CD4-positive, CD25-positive, alpha-beta regulatory T cell (primary cell): ENCODE measurements at regions not wholly inside any gene's neighbourhood (a gene's known extent, or its start where the extent isn't known, plus 50 kb on each side); places are given as distances from the start of the nearest gene placed in this dataset.
A peak's percentile ranks its signal among the peaks of the same experiment; 100 is the strongest.

ENCODE experiments used
- ATAC-seq, 2 donors: fragments of 150-1000 bp; cut with Tn5 transposase; one replicate each; pipeline ENCODE4 v1.10.0; 2021; ENCODE audit warnings: low read depth in 2 of 2, moderate number of reproducible peaks in 2 of 2, moderate library complexity in 1 of 2
- DNase-seq, 3 donors: peaks; one replicate each; pipeline versions ENCODE4 v3.0.0 to v3.0.0-alpha.2; 2012 to 2022; ENCODE audit warnings: mixed read lengths in 1 of 3
- H3K27ac ChIP-seq: one replicate; pipeline ENCODE4 v1.7.0; 2013; ENCODE audit warnings: mild to moderate bottlenecking, low read length; ENCODE audit not compliant: insufficient read depth, poor library complexity, severe bottlenecking
- H3K27me3 ChIP-seq: one replicate; pipeline ENCODE4 v1.7.0; 2013; ENCODE audit warnings: low read length; ENCODE audit not compliant: control insufficient read depth, insufficient read depth
- H3K36me3 ChIP-seq: one replicate; pipeline ENCODE4 v1.7.0; 2013; ENCODE audit warnings: mild to moderate bottlenecking, low read length, moderate library complexity; ENCODE audit not compliant: control insufficient read depth, insufficient read depth
- H3K4me1 ChIP-seq: 2 replicates; pipeline ENCODE4 v1.7.0; 2013; ENCODE audit warnings: mild to moderate bottlenecking, low read length; ENCODE audit not compliant: insufficient read depth, control insufficient read depth, poor library complexity, severe bottlenecking
- H3K4me3 ChIP-seq: one replicate; pipeline ENCODE4 v1.7.0; 2013; ENCODE audit warnings: low read depth, mild to moderate bottlenecking, low read length, moderate library complexity
- H3K9me3 ChIP-seq, 2 experiments: 1 replicate in 1 of 2; 2 replicates in 1 of 2; pipeline ENCODE4 v1.7.0; 2013; ENCODE audit warnings: low read length in 2 of 2, mild to moderate bottlenecking in 1 of 2, moderate library complexity in 1 of 2; ENCODE audit not compliant: control insufficient read depth in 2 of 2
- H3K27ac Mint-ChIP-seq, 3 donors: one replicate each; pipeline ENCODE4 v1.8.0; 2020 to 2022; ENCODE audit warnings: mild to moderate bottlenecking in 3 of 3, mixed read lengths in 3 of 3, moderate library complexity in 2 of 3
- H3K27me3 Mint-ChIP-seq: one replicate; pipeline ENCODE4 v1.8.0; 2022; ENCODE audit warnings: mild to moderate bottlenecking, mixed read lengths
- H3K36me3 Mint-ChIP-seq: one replicate; pipeline ENCODE4 v1.8.0; 2020; ENCODE audit warnings: mixed read lengths
- H3K4me1 Mint-ChIP-seq, 4 donors: one replicate each; pipeline ENCODE4 v1.8.0; 2020 to 2022; ENCODE audit warnings: mixed read lengths in 4 of 4, mild to moderate bottlenecking in 1 of 4
- H3K4me3 Mint-ChIP-seq, 4 donors: one replicate each; pipeline ENCODE4 v1.8.0; 2020 to 2022; ENCODE audit warnings: mild to moderate bottlenecking in 4 of 4, mixed read lengths in 4 of 4, moderate library complexity in 3 of 4
- H3K9me3 Mint-ChIP-seq, 7 donors: one replicate each; pipeline ENCODE4 v1.8.0; 2020 to 2022; ENCODE audit warnings: mixed read lengths in 7 of 7, mild to moderate bottlenecking in 3 of 7, moderate library complexity in 2 of 7

DNA sequence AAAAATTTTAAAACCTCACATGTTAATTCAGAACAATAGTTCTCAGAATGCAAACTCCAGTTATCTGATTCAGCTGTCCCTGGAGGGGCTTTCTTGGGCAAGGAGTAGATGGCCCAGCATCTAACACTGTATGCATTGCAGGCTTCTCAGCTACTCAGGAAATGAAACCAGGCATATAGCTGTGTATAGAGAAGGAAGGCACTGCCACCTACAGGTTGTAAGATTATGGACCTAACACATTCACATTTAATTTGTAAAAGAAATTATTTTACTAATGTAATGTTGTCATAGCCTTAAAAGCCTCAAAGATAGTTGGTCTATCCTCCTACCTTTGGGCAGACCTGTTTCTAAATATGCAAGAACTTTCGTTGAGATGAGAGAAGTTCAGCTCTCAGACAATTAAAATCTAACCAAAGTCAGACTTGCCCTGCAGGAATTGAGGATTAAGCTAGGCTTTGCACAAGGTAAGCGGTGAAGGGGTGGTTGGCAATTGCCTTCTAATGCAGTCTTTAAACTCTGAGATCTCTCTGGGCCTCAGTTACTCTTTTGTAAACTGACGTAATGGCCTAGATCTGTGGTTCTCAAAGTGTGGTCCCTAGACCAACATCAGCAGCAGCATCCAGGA is 132.8 kb upstream of the SLC24A5 start:
- Mint-ChIP-seq H3K36me3 (no peaks in the 10 kb centered on the region), H3K4me3 (no peak overlapping the region), H3K4me1 (no peaks in the 10 kb centered on the region), H3K9me3 (no peaks in the 10 kb centered on the region), H3K27ac (no peak overlapping the region), H3K27me3 (peaks cover 5% of the 10 kb centered on the region)
- Histone ChIP-seq H3K4me3 (no peak overlapping the region), H3K27ac (no peak overlapping the region), H3K27me3 (no peaks in the 10 kb centered on the region), H3K36me3 (no peaks in the 10 kb centered on the region), H3K4me1 (no peaks in the 10 kb centered on the region), H3K9me3 (no peaks in the 10 kb centered on the region)
- no peak for ATAC-seq
- DNase-seq = peak in 1 of 3 donors; percentile 53

DNA sequence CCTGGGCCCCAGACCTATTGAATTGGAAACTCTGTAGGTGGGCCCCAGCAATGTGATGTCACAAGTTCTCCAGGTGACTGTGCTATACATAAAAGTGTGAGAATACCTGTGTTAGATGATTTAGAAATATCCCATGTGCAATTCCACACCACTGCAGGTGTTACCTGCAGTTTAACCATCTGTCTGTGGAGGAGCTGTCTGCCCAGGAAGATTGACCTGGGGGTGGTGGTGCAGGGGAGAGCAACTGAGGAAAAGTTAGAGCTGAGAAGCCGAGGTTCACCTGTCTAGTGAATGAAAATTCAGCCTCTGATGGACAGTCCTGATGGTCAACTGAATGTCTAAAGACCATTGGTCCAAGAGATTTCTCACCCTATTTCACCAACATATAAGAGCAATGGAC is 132.2 kb upstream of the SLC24A5 start:
- H3K27me3 Mint-ChIP-seq = peaks cover 5% of the 10 kb centered on the region
- no peak overlapping the region for H3K27ac Mint-ChIP-seq
- Histone ChIP-seq H3K27ac (no peak overlapping the region), H3K27me3 (no peaks in the 10 kb centered on the region), H3K4me1 (no peaks in the 10 kb centered on the region), H3K4me3 (no peak overlapping the region), H3K9me3 (no peaks in the 10 kb centered on the region), H3K36me3 (no peaks in the 10 kb centered on the region)
- H3K4me3 Mint-ChIP-seq = no peak overlapping the region
- no peaks in the 10 kb centered on the region for H3K9me3 Mint-ChIP-seq
- ATAC-seq (no peak), DNase-seq (no peak)
- H3K4me1 Mint-ChIP-seq = no peaks in the 10 kb centered on the region
- no peaks in the 10 kb centered on the region for H3K36me3 Mint-ChIP-seq

DNA sequence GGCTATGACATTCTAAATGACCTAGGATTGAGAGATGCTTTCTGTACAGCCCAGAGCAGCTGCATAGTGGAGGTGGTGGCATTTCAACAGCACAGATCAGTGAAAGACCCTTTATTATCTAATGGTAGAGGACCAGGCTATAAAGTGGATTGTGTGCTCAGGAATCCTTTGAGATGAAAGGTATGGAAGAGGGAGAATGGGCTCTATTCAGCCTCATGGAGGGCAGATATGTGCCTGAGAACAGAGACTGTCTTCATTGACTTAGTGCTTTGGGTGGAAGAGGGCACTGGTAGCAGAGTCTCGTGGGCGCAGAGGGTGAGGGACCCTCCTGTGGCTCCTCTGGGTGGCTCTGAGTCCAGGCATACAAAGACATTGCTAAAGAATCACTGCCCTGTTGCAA is 130.0 kb upstream of the SLC24A5 start:
- Mint-ChIP-seq H3K27ac (no peak overlapping the region), H3K27me3 (peaks cover 5% of the 10 kb centered on the region), H3K9me3 (peaks cover 0 to 1% (median 0%) of the 10 kb centered on the region in 7 donors), H3K4me1 (no peaks in the 10 kb centered on the region), H3K4me3 (no peak overlapping the region), H3K36me3 (no peaks in the 10 kb centered on the region)
- Histone ChIP-seq H3K4me3 (no peak overlapping the region), H3K36me3 (no peaks in the 10 kb centered on the region), H3K4me1 (no peaks in the 10 kb centered on the region), H3K27me3 (no peaks in the 10 kb centered on the region), H3K9me3 (no peaks in the 10 kb centered on the region), H3K27ac (no peak overlapping the region)
- DNase-seq (no peak), ATAC-seq (no peak)

DNA sequence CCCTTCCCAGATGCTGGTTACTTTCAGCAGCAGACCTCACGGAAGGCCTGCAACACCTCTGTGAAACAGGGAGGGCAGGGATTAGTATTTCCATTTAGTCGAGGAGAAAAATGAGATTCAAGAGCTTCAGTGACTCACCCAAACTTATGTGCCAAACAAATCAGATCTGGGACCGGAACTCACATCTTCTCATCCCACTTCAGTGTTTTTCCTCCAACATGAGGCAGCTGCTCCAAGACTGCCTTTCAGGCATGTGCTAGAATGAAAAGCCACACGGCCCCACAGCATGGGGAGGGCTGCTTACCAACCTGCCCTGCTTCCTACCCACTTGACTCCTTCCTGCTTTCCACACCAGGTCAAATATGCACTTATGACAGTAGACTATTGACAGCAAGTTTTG is 129.4 kb upstream of the SLC24A5 start:
- Histone ChIP-seq H3K9me3 (no peaks in the 10 kb centered on the region), H3K4me1 (no peaks in the 10 kb centered on the region), H3K4me3 (no peak overlapping the region), H3K36me3 (no peaks in the 10 kb centered on the region), H3K27me3 (no peaks in the 10 kb centered on the region), H3K27ac (no peak overlapping the region)
- H3K27me3 Mint-ChIP-seq = peaks cover 5% of the 10 kb centered on the region
- DNase-seq (no peak), ATAC-seq (no peak)
- H3K4me3 Mint-ChIP-seq = no peak overlapping the region
- H3K36me3 Mint-ChIP-seq = no peaks in the 10 kb centered on the region
- no peak overlapping the region for H3K27ac Mint-ChIP-seq
- peaks cover 0 to 1% (median 0%) of the 10 kb centered on the region in 7 donors for H3K9me3 Mint-ChIP-seq
- H3K4me1 Mint-ChIP-seq = no peaks in the 10 kb centered on the region

DNA sequence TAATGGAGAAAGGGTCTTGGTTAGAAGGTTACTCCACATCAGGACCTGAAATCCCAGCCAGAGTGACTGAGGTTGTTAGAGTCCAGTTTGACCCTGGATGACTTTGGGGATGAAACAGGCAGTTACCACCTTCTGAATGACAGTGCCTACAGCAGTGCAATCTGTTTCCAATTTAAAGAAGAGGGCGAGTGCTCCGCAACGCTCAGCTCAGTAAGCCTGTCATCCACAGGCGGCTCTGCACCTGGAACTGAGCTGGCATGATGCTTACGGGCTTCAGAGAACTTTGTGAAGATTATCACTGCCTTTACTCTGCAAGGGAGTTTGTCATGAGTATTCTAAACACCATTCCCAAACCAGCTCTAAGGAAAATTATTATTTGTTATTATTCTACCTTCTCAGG is 127.7 kb upstream of the SLC24A5 start:
- Histone ChIP-seq H3K36me3 (no peaks in the 10 kb centered on the region), H3K9me3 (no peaks in the 10 kb centered on the region), H3K4me3 (no peak overlapping the region), H3K4me1 (no peaks in the 10 kb centered on the region), H3K27me3 (no peaks in the 10 kb centered on the region), H3K27ac (no peak overlapping the region)
- Mint-ChIP-seq H3K4me1 (no peaks in the 10 kb centered on the region), H3K36me3 (no peaks in the 10 kb centered on the region), H3K27me3 (no peaks in the 10 kb centered on the region), H3K4me3 (no peak overlapping the region), H3K9me3 (peaks cover 0 to 1% (median 0%) of the 10 kb centered on the region in 7 donors), H3K27ac (no peak overlapping the region)
- DNase-seq (no peak), ATAC-seq (no peak)

DNA sequence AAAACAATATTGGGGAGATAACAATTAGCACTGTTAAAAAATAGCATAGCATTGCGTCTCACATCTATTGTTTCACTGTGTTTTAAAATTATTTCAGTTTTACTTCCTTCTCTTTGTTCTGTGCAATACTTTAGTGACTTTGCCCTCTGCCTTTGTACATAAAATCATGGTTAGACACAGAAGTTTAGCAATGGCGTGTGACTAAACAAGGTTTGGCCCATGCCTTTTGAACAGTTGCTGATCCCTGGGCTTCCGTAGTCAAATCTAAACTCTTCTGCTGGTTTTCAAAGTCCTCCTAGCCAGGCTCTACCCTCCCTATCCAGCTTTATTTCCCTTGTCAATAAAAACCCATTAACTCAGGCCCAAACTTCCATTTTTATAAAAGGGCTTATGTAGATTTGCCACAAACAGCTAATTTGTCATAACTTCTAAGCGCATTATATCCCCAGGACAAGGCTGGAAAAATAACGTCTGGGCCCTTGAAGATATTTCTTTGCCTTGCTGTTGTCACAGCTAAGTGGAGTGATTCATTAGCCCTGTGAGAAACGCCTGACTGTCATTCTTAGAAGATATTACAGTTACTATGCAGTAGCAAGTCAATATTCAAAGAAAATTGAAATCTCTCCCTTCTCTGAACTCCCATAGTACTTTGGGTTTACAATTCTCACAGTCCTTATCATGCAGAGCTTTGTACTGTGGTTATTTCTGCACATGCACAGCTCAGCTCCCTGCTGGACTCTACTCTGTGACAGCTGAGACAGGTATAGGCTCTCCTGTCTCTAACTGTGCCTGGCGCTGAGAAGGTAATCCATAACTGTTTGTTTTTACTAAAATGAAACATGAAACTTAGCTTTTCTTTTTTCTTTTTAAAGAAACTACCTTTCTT is 123.4 kb upstream of the SLC24A5 start:
- no peak for ATAC-seq
- Mint-ChIP-seq H3K4me3 (no peak overlapping the region), H3K27ac (no peak overlapping the region), H3K36me3 (no peaks in the 10 kb centered on the region), H3K27me3 (no peaks in the 10 kb centered on the region), H3K9me3 (peaks cover 0 to 1% (median 0%) of the 10 kb centered on the region in 7 donors), H3K4me1 (no peaks in the 10 kb centered on the region)
- no peak for DNase-seq
- H3K27ac ChIP-seq = no peak overlapping the region
- H3K4me3 ChIP-seq = no peak overlapping the region
- no peaks in the 10 kb centered on the region for H3K4me1 ChIP-seq
- no peaks in the 10 kb centered on the region for H3K27me3 ChIP-seq
- no peaks in the 10 kb centered on the region for H3K36me3 ChIP-seq
- H3K9me3 ChIP-seq = no peaks in the 10 kb centered on the region

DNA sequence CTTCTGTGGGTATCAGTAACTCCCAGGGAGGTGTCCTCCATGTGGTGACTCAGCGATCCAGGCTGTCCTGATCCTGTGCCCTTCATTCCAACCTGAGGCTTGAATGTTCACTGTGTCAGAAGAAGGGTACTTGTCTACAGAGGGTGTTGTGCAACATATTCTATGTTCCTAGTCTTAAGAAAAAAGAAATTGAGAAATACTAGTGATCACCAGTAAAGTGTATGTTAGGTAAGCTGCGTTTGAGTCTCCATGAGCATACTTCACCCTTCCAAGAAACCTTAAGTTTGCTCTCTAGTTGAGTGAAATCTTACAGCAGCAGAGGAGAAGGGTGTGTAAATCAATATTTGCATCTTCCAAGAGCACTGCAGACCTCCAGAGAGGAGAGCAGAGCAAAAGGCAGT is 122.2 kb upstream of the SLC24A5 start:
- DNase-seq (no peak), ATAC-seq (no peak)
- H3K4me1 Mint-ChIP-seq = no peaks in the 10 kb centered on the region
- no peaks in the 10 kb centered on the region for H3K36me3 Mint-ChIP-seq
- no peaks in the 10 kb centered on the region for H3K9me3 ChIP-seq
- H3K27me3 ChIP-seq = no peaks in the 10 kb centered on the region
- no peak overlapping the region for H3K27ac Mint-ChIP-seq
- H3K27me3 Mint-ChIP-seq = no peaks in the 10 kb centered on the region
- no peaks in the 10 kb centered on the region for H3K36me3 ChIP-seq
- H3K4me1 ChIP-seq = no peaks in the 10 kb centered on the region
- H3K9me3 Mint-ChIP-seq = peaks cover 0 to 1% (median 0%) of the 10 kb centered on the region in 7 donors
- H3K27ac ChIP-seq = no peak overlapping the region
- no peak overlapping the region for H3K4me3 Mint-ChIP-seq
- no peak overlapping the region for H3K4me3 ChIP-seq
